Fibroblast of lung (primary cell): ENCODE measurements at regions not wholly inside any gene's neighbourhood (a gene's known extent, or its start where the extent isn't known, plus 50 kb on each side); places are given as distances from the start of the nearest gene placed in this dataset.

Experiments used
- CTCF ChIP-seq, 2 donors: IDR thresholded peaks in 1 of 2; conservative IDR thresholded peaks in 1 of 2; 1 replicate in 1 of 2; 2 replicates in 1 of 2; pipeline ENCODE4 v1.5.1; 2011 to 2012; ENCODE audit warnings: low read length in 2 of 2, control low read depth in 1 of 2, inconsistent platforms in 1 of 2, low read depth in 1 of 2, mild to moderate bottlenecking in 1 of 2
- EZH2 ChIP-seq: IDR thresholded peaks from 2 replicates; pipeline ENCODE4 v1.5.1; 2012; ENCODE audit warnings: low read length, control low read depth, mild to moderate bottlenecking; ENCODE audit errors: missing control alignments

DNA sequence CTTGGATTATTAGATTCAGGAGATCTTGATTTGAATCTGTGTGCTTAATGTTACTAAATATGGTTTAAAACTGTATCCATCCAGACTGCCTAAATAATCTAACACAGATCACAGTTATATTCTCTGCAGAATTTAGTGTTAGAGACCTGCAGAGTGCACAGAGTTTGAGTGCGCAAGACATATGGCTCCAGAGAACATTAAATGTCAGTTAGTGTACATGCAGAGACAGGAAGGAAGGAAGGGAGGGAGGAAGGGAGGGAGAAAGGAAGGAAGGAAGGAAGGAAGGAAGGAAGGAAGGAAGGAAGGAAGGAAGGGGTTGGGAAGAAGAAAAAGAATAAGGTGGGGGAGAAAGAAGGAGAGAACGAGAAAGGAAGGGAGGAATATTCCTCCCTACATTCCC lies 210.0 kb upstream of the COX7C start:
- TF ChIP-seq CTCF (conservative IDR thresholded peaks at IDR 0.05 in 1 of 2, IDR thresholded peaks at IDR 0.05 in 1 of 2; ENCODE audit: low read depth in 1 of 2, low read length in 2 of 2) (no peak), EZH2 (no peak)
